Fibroblast of villous mesenchyme (primary cell): ENCODE measurements at regions not wholly inside any gene's neighbourhood (a gene's known extent, or its start where the extent isn't known, plus 50 kb on each side); places are given as distances from the start of the nearest gene placed in this dataset.

Experiments
- DNase-seq: peaks from one replicate; pipeline ENCODE4 v3.0.0-alpha.2; 2010; ENCODE audit warnings: low read depth
- H3K4me3 ChIP-seq: 2 replicates; pipeline ENCODE4 v1.5.1; 2011; ENCODE audit warnings: low read depth, mild to moderate bottlenecking, low read length
- CTCF ChIP-seq: IDR thresholded peaks from 2 replicates; pipeline ENCODE4 v1.5.1; 2012; ENCODE audit warnings: low read depth, mild to moderate bottlenecking, low read length; ENCODE audit not compliant: insufficient read depth

- no peak for TF ChIP-seq CTCF
- no peak for DNase-seq
- no peak overlapping the region for H3K4me3 ChIP-seq
Measured at GRCh38 chr14:97023871-97024270, 226.7 kb downstream of the VRK1 start.

GRCh38 chr14:97024300-97024699 is 227.1 kb downstream of the VRK1 start:
- no peak overlapping the region for H3K4me3 ChIP-seq
- TF ChIP-seq CTCF, result no peak
- no peak for DNase-seq

GRCh38 chr14:97025722-97026121 is 228.5 kb downstream of the VRK1 start:
- DNase-seq, result no peak
- no peak overlapping the region for H3K4me3 ChIP-seq
- TF ChIP-seq CTCF, result no peak

GRCh38 chr14:97027256-97027999 is 230.2 kb downstream of the VRK1 start:
- no peak for DNase-seq
- H3K4me3 ChIP-seq, result no peak overlapping the region
- TF ChIP-seq CTCF, result no peak

GRCh38 chr14:97028382-97028781 is 231.2 kb downstream of the VRK1 start:
- TF ChIP-seq CTCF, result no peak
- H3K4me3 ChIP-seq, result no peak overlapping the region
- DNase-seq, result no peak

- TF ChIP-seq CTCF, result no peak
- no peak for DNase-seq
- H3K4me3 ChIP-seq, result no peak overlapping the region
Measured at GRCh38 chr14:97029800-97030199, 232.6 kb downstream of the VRK1 start.

GRCh38 chr14:97031530-97031929 is 234.3 kb downstream of the VRK1 start:
- no peak for DNase-seq
- no peak for TF ChIP-seq CTCF
- H3K4me3 ChIP-seq, result no peak overlapping the region
